HG03571 (cell line): ENCODE measurements at regions not wholly inside any gene's neighbourhood (a gene's known extent, or its start where the extent isn't known, plus 50 kb on each side); places are given as distances from the start of the nearest gene placed in this dataset.

Experiments
- ATAC-seq: cut with Tn5 transposase; IDR thresholded peaks from one replicate; pipeline ENCODE4 v1.9.1; 2021; ENCODE audit not compliant: unreplicated experiment

- no peak for ATAC-seq
Measured at GRCh38 chr15:62625429-62626033, 417.0 kb upstream of the TPM1 start.

GRCh38 chr15:62626903-62627302 lies 415.6 kb upstream of the TPM1 start:
- no peak for ATAC-seq

GRCh38 chr15:62631076-62631724 lies 411.3 kb upstream of the TPM1 start:
- ATAC-seq: no peak

GRCh38 chr15:62636823-62637573 lies 405.5 kb upstream of the TPM1 start:
- no peak for ATAC-seq

- no peak for ATAC-seq
Measured at GRCh38 chr15:62637574-62637897, 405.0 kb upstream of the TPM1 start.

- no peak for ATAC-seq
Measured at GRCh38 chr15:62637950-62638619, 404.5 kb upstream of the TPM1 start.

- ATAC-seq: no peak
Measured at GRCh38 chr15:62639432-62639831, 403.1 kb upstream of the TPM1 start.

GRCh38 chr15:62639906-62640605 lies 402.5 kb upstream of the TPM1 start:
- ATAC-seq: no peak

GRCh38 chr15:62641825-62642224 lies 400.7 kb upstream of the TPM1 start:
- no peak for ATAC-seq

GRCh38 chr15:62643572-62643971 lies 399.0 kb upstream of the TPM1 start:
- ATAC-seq: no peak

GRCh38 chr15:62644216-62644888 lies 398.2 kb upstream of the TPM1 start:
- no peak for ATAC-seq

GRCh38 chr15:62644889-62645742 lies 397.4 kb upstream of the TPM1 start:
- no peak for ATAC-seq

GRCh38 chr15:62647202-62647842 lies 395.2 kb upstream of the TPM1 start:
- no peak for ATAC-seq

- ATAC-seq: no peak
Measured at GRCh38 chr15:62647843-62648505, 394.6 kb upstream of the TPM1 start.

GRCh38 chr15:62648954-62649353 lies 393.6 kb upstream of the TPM1 start:
- ATAC-seq: no peak

- peak; percentile 80 for ATAC-seq
Measured at GRCh38 chr15:62649793-62650420, 392.6 kb upstream of the TPM1 start.

- no peak for ATAC-seq
Measured at GRCh38 chr15:62653122-62653521, 389.4 kb upstream of the TPM1 start.

GRCh38 chr15:62656071-62656470 lies 386.5 kb upstream of the TPM1 start:
- ATAC-seq: no peak
